K562 (cell line): ENCODE measurements at regions not wholly inside any gene's neighbourhood (a gene's known extent, or its start where the extent isn't known, plus 50 kb on each side); places are given as distances from the start of the nearest gene placed in this dataset.

ENCODE experiments used
- ATAC-seq: fragments of 200-7000 bp; cut with Tn5 transposase; 3 replicates; pipeline ENCODE4 v1.9.1; 2020; ENCODE audit warnings: moderate library complexity
- BruUV-seq: library from RNA; stranded (reverse); fragments of 400-500 nt; replicated peaks from 2 replicates; lab custom pipeline; 2021; lab: Mats Ljungman, UMichigan
- CTCF ChIA-PET: fragments of 300-600 bp; formaldehyde crosslinking; extraction: SDS; loops from one replicate; lab custom pipeline; 2021; ENCODE audit warnings: low intra/inter-chr PET ratio; lab: Yijun Ruan, JAX
- POLR2A ChIA-PET: fragments of 300-600, 350-650 bp; sonication (Branson Sonifier 250); formaldehyde crosslinking; extraction: SDS; loops from one replicate; lab custom pipeline; 2021; ENCODE audit warnings: antibody characterized with exemption, inconsistent platforms; lab: Yijun Ruan, JAX
- DNase-seq, 4 experiments: peaks; one replicate each; pipeline versions ENCODE4 v3.0.0 to v3.0.0-alpha.2; 2011 to 2018; ENCODE audit warnings: low spot score in 3 of 4, mixed read lengths in 3 of 4; ENCODE audit errors: extremely low read depth in 1 of 4
- FAIRE-seq: peaks from 2 replicates; lab custom pipeline; 2011; peaks lifted over from hg19 to GRCh38; lab: Jason Lieb, UNC
- H2AFZ ChIP-seq: 2 replicates; pipeline ENCODE4 v1.6.0; 2011; ENCODE audit warnings: low read depth, low read length, control low read depth, inconsistent platforms
- H3K27ac ChIP-seq: fragments of 200-600 bp; 3 replicates; pipeline ENCODE4 v1.8.0; 2011; ENCODE audit warnings: low read depth, mild to moderate bottlenecking, control low read depth, inconsistent platforms, low read length, moderate library complexity, mixed read lengths; ENCODE audit errors: extremely low read depth
- H3K27me3 ChIP-seq, 2 experiments: fragments of 300-600 bp in 1 of 2; 2 replicates in 1 of 2; 3 replicates in 1 of 2; pipeline versions ENCODE4 v1.6.0 to v1.8.0; 2011; ENCODE audit warnings: inconsistent platforms in 2 of 2, low read length in 2 of 2, mild to moderate bottlenecking in 1 of 2, mixed read lengths in 1 of 2, moderate library complexity in 1 of 2; ENCODE audit not compliant: control insufficient read depth in 2 of 2, insufficient read depth in 2 of 2
- H3K36me3 ChIP-seq: fragments of 300-600 bp; 3 replicates; pipeline ENCODE4 v1.8.0; 2011; ENCODE audit warnings: mild to moderate bottlenecking, low read length, inconsistent platforms; ENCODE audit not compliant: control insufficient read depth, insufficient read depth
- H3K4me1 ChIP-seq, 2 experiments: fragments of 200-600 bp in 1 of 2; replicated peaks in 1 of 2; 2 replicates in 1 of 2; 3 replicates in 1 of 2; pipeline versions ENCODE4 v1.5.1 to v1.8.0; 2011; ENCODE audit warnings: inconsistent platforms in 2 of 2, low read length in 2 of 2, mild to moderate bottlenecking in 1 of 2, mixed read lengths in 1 of 2, moderate library complexity in 1 of 2; ENCODE audit not compliant: control insufficient read depth in 2 of 2, insufficient read depth in 2 of 2
- H3K4me2 ChIP-seq: 2 replicates; pipeline ENCODE4 v1.6.1; 2011; ENCODE audit warnings: low read length, control low read depth, inconsistent platforms, mixed read lengths; ENCODE audit not compliant: insufficient read depth
- H3K4me3 ChIP-seq: fragments of 200-600 bp; sonication (generic), shearing (Covaris generic); 2 replicates; pipeline ENCODE4 v1.5.1; 2016; ENCODE audit warnings: control low read depth, inconsistent platforms
- H3K79me2 ChIP-seq: fragments of 200-600 bp; 3 replicates; pipeline ENCODE4 v1.8.0; 2011; ENCODE audit warnings: low read length, inconsistent platforms; ENCODE audit not compliant: control insufficient read depth, insufficient read depth
- H3K9ac ChIP-seq, 2 experiments: 2 replicates each; pipeline versions ENCODE4 v1.6.0 to v1.6.1; 2011; ENCODE audit warnings: low read depth in 2 of 2, low read length in 2 of 2, control low read depth in 1 of 2, inconsistent platforms in 1 of 2, mild to moderate bottlenecking in 1 of 2, mixed read lengths in 1 of 2; ENCODE audit not compliant: insufficient read depth in 1 of 2
- H3K9me1 ChIP-seq: one replicate; pipeline ENCODE4 v1.6.0; 2011; ENCODE audit warnings: inconsistent platforms, mild to moderate bottlenecking, low read length, moderate library complexity; ENCODE audit not compliant: control insufficient read depth, insufficient read depth
- H3K9me3 ChIP-seq: replicated peaks from 2 replicates; pipeline ENCODE4 v1.5.1; 2011; ENCODE audit warnings: low read depth, low read length, inconsistent platforms; ENCODE audit not compliant: control insufficient read depth, insufficient read depth
- H4K20me1 ChIP-seq: replicated peaks from 2 replicates; pipeline ENCODE4 v1.6.1; 2011; ENCODE audit warnings: low read length, inconsistent platforms, mixed read lengths; ENCODE audit not compliant: control insufficient read depth, insufficient read depth
- ERF ChIP-seq: fragments of 450-650 bp; formaldehyde crosslinking; IDR thresholded peaks from 2 replicates; pipeline ENCODE4 v1.4.0; 2020; ENCODE audit warnings: mild to moderate bottlenecking, mixed read lengths
- ILK ChIP-seq: fragments of 450-650 bp; IDR thresholded peaks from 2 replicates; pipeline ENCODE4 v1.6.1; 2016; ENCODE audit warnings: missing genetic modification characterization, low read depth, mild to moderate bottlenecking, missing compliant biosample characterization, moderate library complexity, borderline replicate concordance
- U2AF2 ChIP-seq: fragments of 200-400 bp; formaldehyde crosslinking; optimal IDR thresholded peaks from 2 replicates; pipeline ENCODE3; 2017; ENCODE audit warnings: low read depth, mild to moderate bottlenecking, low read length
- ZC3H11A ChIP-seq: IDR thresholded peaks from 2 replicates; pipeline ENCODE4 v1.6.1; 2012; ENCODE audit warnings: low read depth, low read length, improper control_type of control experiment
- ZKSCAN1 ChIP-seq: fragments of 150-350 bp; IDR thresholded peaks from 2 replicates; pipeline ENCODE4 v1.6.1; 2016; ENCODE audit warnings: low read depth, low read length
- WGBS: fragments of 100-300 bp; shearing (Covaris generic); methylation state at CpG from one replicate; pipeline ENCODE4 v1.1.6; 2016; ENCODE audit warnings: low coverage, mixed read lengths; ENCODE audit not compliant: insufficient coverage; ENCODE audit errors: missing lambda C conversion rate; 5-methylcytosine and 5-hydroxymethylcytosine counted together
- in situ Hi-C: fragments of 300-500 bp; cut with MboI; formaldehyde crosslinking; loops from 4 replicates; pipeline ENCODE4 v1.15.0; 2018; ENCODE audit warnings: inconsistent platforms, mixed read lengths
- intact Hi-C: fragments of 100-400 bp; cut with micrococcal nuclease; formaldehyde crosslinking; loops from 2 replicates; pipeline ENCODE4 v1.14.2; 2022
- TF ChIP-seq, protein P1 (sequence below): fragments of 450-650 bp; IDR thresholded peaks from one replicate; pipeline ENCODE4 v1.6.1; 2018; ENCODE audit warnings: mild to moderate bottlenecking, moderate library complexity; ENCODE audit not compliant: partially characterized antibody
- TF ChIP-seq, protein P2 (sequence below): sonication (generic); formaldehyde crosslinking; IDR thresholded peaks from 2 replicates; pipeline ENCODE4 v1.4.0; 2020; ENCODE audit warnings: mild to moderate bottlenecking, missing genetic modification reagents
- TF ChIP-seq, protein P3 (sequence below), 3 experiments: fragments of 200-800 bp in 1 of 3; sonication (Bioruptor generic) in 1 of 3; sonication (generic) in 1 of 3; formaldehyde crosslinking in 1 of 3; IDR thresholded peaks; 2 replicates each; pipeline versions ENCODE4 v1.6.1 to v1.8.0; 2016 to 2022; ENCODE audit warnings: mild to moderate bottlenecking in 2 of 3, missing compliant biosample characterization in 2 of 3, missing genetic modification characterization in 2 of 3, missing genetic modification reagents in 1 of 3

DNA sequence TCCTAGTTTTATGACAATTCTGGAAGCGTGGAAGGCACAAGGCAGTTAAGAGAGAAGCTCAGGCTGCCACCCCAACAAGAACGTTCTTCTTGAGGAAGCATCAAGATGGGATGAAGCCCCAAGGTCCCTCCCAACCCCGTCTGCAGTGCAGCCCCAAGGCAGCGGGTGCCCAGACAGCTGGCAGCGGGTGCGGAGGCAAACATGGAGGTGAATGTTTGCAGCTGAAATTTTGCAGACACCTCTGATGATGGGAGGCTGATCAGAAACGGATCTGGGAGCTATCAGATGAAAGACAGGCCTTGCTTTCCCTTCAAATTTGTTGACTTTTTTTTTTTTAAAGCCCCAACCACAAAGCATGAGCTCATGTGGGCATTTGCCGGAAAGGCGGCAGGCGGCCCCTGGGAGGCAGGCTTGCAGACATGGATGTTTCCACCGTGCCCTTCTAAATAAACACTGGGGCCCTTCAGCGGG, 230.7 kb upstream of the RTL1 start:
- BruUV-seq, result no TSS peak
- H3K27me3 ChIP-seq, result peaks cover 0 to 32% of the 10 kb centered on the region in 2 experiments; a peak in 2 of 5 replicates
- intact Hi-C loops (no loop called here), in situ Hi-C loops (no loop called here)
- no peak overlapping the region for H3K4me2 ChIP-seq
- no peak for FAIRE-seq
- ATAC-seq, result no peak
- H2AFZ ChIP-seq, result no peak overlapping the region
- no peaks in the 10 kb centered on the region for H3K9me3 ChIP-seq
- POLR2A ChIA-PET, result no interaction called here
- H3K79me2 ChIP-seq, result no peaks in the 10 kb centered on the region
- no peaks in the 10 kb centered on the region for H3K9me1 ChIP-seq
- no peak overlapping the region for H3K27ac ChIP-seq
- CTCF ChIA-PET, result no interaction called here
- no peaks in the 10 kb centered on the region; a peak in 1 of 5 replicates for H3K4me1 ChIP-seq
- no peak overlapping the region for H3K4me3 ChIP-seq
- no peak overlapping the region for H3K9ac ChIP-seq
- DNase-seq, result no peak
- H4K20me1 ChIP-seq, result no peaks in the 10 kb centered on the region
- no peaks in the 10 kb centered on the region for H3K36me3 ChIP-seq
- WGBS, result 6% methylated on average over 10 of the region's 12 CpGs
- no peak for TF ChIP-seq U2AF2
- no peak for TF ChIP-seq ZC3H11A
- TF ChIP-seq, protein P1, sequence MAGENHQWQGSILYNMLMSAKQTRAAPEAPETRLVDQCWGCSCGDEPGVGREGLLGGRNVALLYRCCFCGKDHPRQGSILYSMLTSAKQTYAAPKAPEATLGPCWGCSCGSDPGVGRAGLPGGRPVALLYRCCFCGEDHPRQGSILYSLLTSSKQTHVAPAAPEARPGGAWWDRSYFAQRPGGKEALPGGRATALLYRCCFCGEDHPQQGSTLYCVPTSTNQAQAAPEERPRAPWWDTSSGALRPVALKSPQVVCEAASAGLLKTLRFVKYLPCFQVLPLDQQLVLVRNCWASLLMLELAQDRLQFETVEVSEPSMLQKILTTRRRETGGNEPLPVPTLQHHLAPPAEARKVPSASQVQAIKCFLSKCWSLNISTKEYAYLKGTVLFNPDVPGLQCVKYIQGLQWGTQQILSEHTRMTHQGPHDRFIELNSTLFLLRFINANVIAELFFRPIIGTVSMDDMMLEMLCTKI, result no peak
- TF ChIP-seq ZKSCAN1, result no peak
- TF ChIP-seq, all 486 proteins: peak for 0

DNA sequence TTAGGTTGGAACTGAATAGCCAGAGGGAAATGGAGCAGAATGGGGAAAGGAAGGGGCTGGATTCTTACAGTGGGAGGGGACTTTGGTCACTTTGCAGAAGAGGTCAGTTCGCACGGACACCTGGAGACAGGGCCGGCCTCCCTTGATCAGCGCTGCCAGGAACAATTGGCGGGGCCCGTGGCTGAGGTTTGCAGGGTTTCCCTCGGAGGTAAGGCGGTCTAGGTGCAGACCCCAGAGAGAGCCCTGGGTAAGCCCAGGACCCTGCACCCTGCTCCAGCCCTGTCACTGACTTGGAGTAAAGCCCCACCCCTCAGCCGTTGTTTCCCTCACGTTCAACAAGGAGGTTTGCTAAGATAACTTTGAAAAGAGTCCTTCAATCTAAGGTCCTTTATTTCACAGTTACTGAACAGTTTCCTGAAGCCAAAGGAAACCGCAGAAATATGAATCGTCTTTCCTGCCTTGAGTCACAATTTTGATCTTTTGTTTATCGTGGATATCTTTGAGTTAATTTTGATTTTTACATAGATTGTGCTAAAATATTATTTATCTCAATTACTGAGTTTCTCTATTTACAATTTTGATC, 231.4 kb upstream of the RTL1 start:
- ATAC-seq (no peak), DNase-seq (no peak), FAIRE-seq (no peak)
- Histone ChIP-seq H3K9me3 (no peaks in the 10 kb centered on the region), H3K4me3 (no peak overlapping the region), H3K36me3 (no peaks in the 10 kb centered on the region), H3K79me2 (no peaks in the 10 kb centered on the region), H3K27me3 (peaks cover 0 to 31% of the 10 kb centered on the region in 2 experiments; a peak in 2 of 5 replicates), H3K9me1 (no peaks in the 10 kb centered on the region), H3K4me1 (no peaks in the 10 kb centered on the region; a peak in 1 of 5 replicates), H4K20me1 (no peaks in the 10 kb centered on the region), H3K4me2 (no peak overlapping the region), H3K9ac (no peak overlapping the region), H2AFZ (no peak overlapping the region), H3K27ac (no peak overlapping the region)
- POLR2A ChIA-PET, result interaction anchor here (0.5 kb wide), 1 partner anchor 819 kb away, joined by 3 read pairs; no protein-coding TSS in a partner anchor
- intact Hi-C loops, result no loop called here
- in situ Hi-C loops, result no loop called here
- CTCF ChIA-PET, result no interaction called here
- 2% methylated on average over 13 of the region's 13 CpGs for WGBS
- BruUV-seq, result no TSS peak
- no peak for TF ChIP-seq ILK (tag)
- TF ChIP-seq, protein P2, sequence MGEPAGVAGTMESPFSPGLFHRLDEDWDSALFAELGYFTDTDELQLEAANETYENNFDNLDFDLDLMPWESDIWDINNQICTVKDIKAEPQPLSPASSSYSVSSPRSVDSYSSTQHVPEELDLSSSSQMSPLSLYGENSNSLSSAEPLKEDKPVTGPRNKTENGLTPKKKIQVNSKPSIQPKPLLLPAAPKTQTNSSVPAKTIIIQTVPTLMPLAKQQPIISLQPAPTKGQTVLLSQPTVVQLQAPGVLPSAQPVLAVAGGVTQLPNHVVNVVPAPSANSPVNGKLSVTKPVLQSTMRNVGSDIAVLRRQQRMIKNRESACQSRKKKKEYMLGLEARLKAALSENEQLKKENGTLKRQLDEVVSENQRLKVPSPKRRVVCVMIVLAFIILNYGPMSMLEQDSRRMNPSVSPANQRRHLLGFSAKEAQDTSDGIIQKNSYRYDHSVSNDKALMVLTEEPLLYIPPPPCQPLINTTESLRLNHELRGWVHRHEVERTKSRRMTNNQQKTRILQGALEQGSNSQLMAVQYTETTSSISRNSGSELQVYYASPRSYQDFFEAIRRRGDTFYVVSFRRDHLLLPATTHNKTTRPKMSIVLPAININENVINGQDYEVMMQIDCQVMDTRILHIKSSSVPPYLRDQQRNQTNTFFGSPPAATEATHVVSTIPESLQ (CRISPR knock-in tag), result no peak
- TF ChIP-seq, protein P3, sequence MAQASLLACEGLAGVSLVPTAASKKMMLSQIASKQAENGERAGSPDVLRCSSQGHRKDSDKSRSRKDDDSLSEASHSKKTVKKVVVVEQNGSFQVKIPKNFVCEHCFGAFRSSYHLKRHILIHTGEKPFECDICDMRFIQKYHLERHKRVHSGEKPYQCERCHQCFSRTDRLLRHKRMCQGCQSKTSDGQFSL (CRISPR knock-in tag; IDR thresholded peaks at IDR 0.05), result no peak
- TF ChIP-seq, protein P3 (tag; IDR thresholded peaks at IDR 0.05), result no peak
- no peak for TF ChIP-seq ERF (CRISPR knock-in tag)
